Lung (tissue), 11 donors: ENCODE measurements at regions not wholly inside any gene's neighbourhood (a gene's known extent, or its start where the extent isn't known, plus 50 kb on each side); places are given as distances from the start of the nearest gene placed in this dataset.

Experiments used
- ATAC-seq: fragments of 200-7000 bp; cut with Tn5 transposase; one replicate; pipeline ENCODE4 v1.9.1; 2020; ENCODE audit warnings: moderate number of reproducible peaks; ENCODE audit not compliant: insufficient read depth, low FRiP score
- DNase-seq, 3 donors: peaks; one replicate each; pipeline ENCODE4 v3.0.0-alpha.2; 2013 to 2017
- H3K27ac ChIP-seq, 2 donors: one replicate each; pipeline ENCODE4 v1.5.1; 2013; ENCODE audit warnings: mild to moderate bottlenecking in 2 of 2, moderate library complexity in 2 of 2, control low read depth in 1 of 2, inconsistent platforms in 1 of 2, low read depth in 1 of 2, low read length in 1 of 2
- H3K27me3 ChIP-seq, 3 donors: one replicate each; pipeline ENCODE4 v1.5.1; 2013; ENCODE audit warnings: low read length in 2 of 3; ENCODE audit not compliant: control insufficient read depth in 3 of 3, insufficient read depth in 3 of 3
- H3K36me3 ChIP-seq, 4 donors: one replicate each; pipeline ENCODE4 v1.5.1; 2013; ENCODE audit warnings: low read length in 4 of 4, mild to moderate bottlenecking in 1 of 4, moderate library complexity in 1 of 4; ENCODE audit not compliant: control insufficient read depth in 4 of 4, insufficient read depth in 4 of 4
- H3K4me1 ChIP-seq, 5 donors: one replicate each; pipeline ENCODE4 v1.5.1; 2013; ENCODE audit warnings: low read length in 5 of 5, mild to moderate bottlenecking in 2 of 5, moderate library complexity in 1 of 5; ENCODE audit not compliant: control insufficient read depth in 5 of 5, insufficient read depth in 5 of 5
- H3K4me3 ChIP-seq: one replicate; pipeline ENCODE4 v1.5.1; 2013; ENCODE audit warnings: mild to moderate bottlenecking, control low read depth, moderate library complexity
- H3K9ac ChIP-seq, 2 donors: one replicate each; pipeline ENCODE4 v1.5.1; 2013; ENCODE audit warnings: low read length in 2 of 2, control low read depth in 1 of 2; ENCODE audit not compliant: insufficient read depth in 1 of 2
- H3K9me3 ChIP-seq, 4 donors: one replicate each; pipeline ENCODE4 v1.5.1; 2013; ENCODE audit warnings: low read length in 3 of 4, mild to moderate bottlenecking in 1 of 4, moderate library complexity in 1 of 4; ENCODE audit not compliant: control insufficient read depth in 4 of 4, insufficient read depth in 3 of 4
- CTCF ChIP-seq: IDR thresholded peaks from 2 replicates; pipeline ENCODE4 v1.5.1; 2012; ENCODE audit warnings: mild to moderate bottlenecking; ENCODE audit errors: control extremely low read depth, extremely low read depth
- WGBS, 2 donors: extraction: QIAGEN DNeasy Blood & Tissue Kit; methylation state at CpG; one replicate each; pipeline ENCODE4 v1.1.7; 2013; 5-methylcytosine and 5-hydroxymethylcytosine counted together
- donor health status: control.
- donor health status: control.
- donor health status: Bipolar disorder and iron deficiency.
- donor health status: healthy.
- donor health status: DM: yes; HTN: yes; CAD: no.

- Histone ChIP-seq H3K4me3 (no peak overlapping the region), H3K9ac (no peak overlapping the region), H3K4me1 (no peaks in the 10 kb centered on the region), H3K36me3 (no peaks in the 10 kb centered on the region), H3K27me3 (no peaks in the 10 kb centered on the region), H3K27ac (no peak overlapping the region), H3K9me3 (no peaks in the 10 kb centered on the region)
- no peak for TF ChIP-seq CTCF
- 94 to 100% methylated on average over 1 of the region's 1 CpG for WGBS, 2 donors
- DNase-seq (no peak), ATAC-seq (no peak)
Measured at GRCh38 chr7:26046878-26047277, 105.1 kb upstream of the NFE2L3 start.

- DNase-seq (no peak), ATAC-seq (no peak)
- H3K9me3 ChIP-seq, result peaks cover 0 to 8% (median 1%) of the 10 kb centered on the region in 4 donors
- no peak for TF ChIP-seq CTCF
- no peak overlapping the region for H3K27ac ChIP-seq
- no peak overlapping the region for H3K9ac ChIP-seq
- WGBS, 2 donors, result 89 to 93% methylated on average over 5 of the region's 5 CpGs
- H3K36me3 ChIP-seq, result no peaks in the 10 kb centered on the region
- H3K4me3 ChIP-seq, result no peak overlapping the region
- no peaks in the 10 kb centered on the region for H3K4me1 ChIP-seq
- H3K27me3 ChIP-seq, result no peaks in the 10 kb centered on the region
Measured at GRCh38 chr7:26048663-26049062, 103.3 kb upstream of the NFE2L3 start.

GRCh38 chr7:26049081-26049480 is 102.9 kb upstream of the NFE2L3 start:
- WGBS, 2 donors, result 74 to 92% methylated on average over 1 of the region's 1 CpG
- H3K9ac ChIP-seq, result no peak overlapping the region
- no peak for TF ChIP-seq CTCF
- H3K4me3 ChIP-seq, result no peak overlapping the region
- H3K27me3 ChIP-seq, result no peaks in the 10 kb centered on the region
- H3K27ac ChIP-seq, result no peak overlapping the region
- no peaks in the 10 kb centered on the region for H3K36me3 ChIP-seq
- no peaks in the 10 kb centered on the region for H3K4me1 ChIP-seq
- ATAC-seq (no peak), DNase-seq (no peak)
- peaks cover 0 to 8% (median 1%) of the 10 kb centered on the region in 4 donors for H3K9me3 ChIP-seq

- no peak overlapping the region for H3K4me3 ChIP-seq
- H3K4me1 ChIP-seq, result no peaks in the 10 kb centered on the region
- H3K9me3 ChIP-seq, result peaks cover 0 to 8% (median 1%) of the 10 kb centered on the region in 4 donors
- TF ChIP-seq CTCF, result no peak
- no peaks in the 10 kb centered on the region for H3K27me3 ChIP-seq
- DNase-seq (no peak), ATAC-seq (no peak)
- H3K36me3 ChIP-seq, result no peaks in the 10 kb centered on the region
- no peak overlapping the region for H3K9ac ChIP-seq
- H3K27ac ChIP-seq, result no peak overlapping the region
Measured at GRCh38 chr7:26051021-26051420, 101.0 kb upstream of the NFE2L3 start.
